Tibial artery (tissue), 4 donors: ENCODE measurements at regions not wholly inside any gene's neighbourhood (a gene's known extent, or its start where the extent isn't known, plus 50 kb on each side); places are given as distances from the start of the nearest gene placed in this dataset.

ENCODE experiments used
- DNase-seq, 2 donors: peaks; one replicate each; pipeline ENCODE4 v3.0.0-alpha.2; 2019
- H3K27ac ChIP-seq, 2 donors: fragments of 200-600 bp; sonication (generic) in 1 of 2; 1 replicate in 1 of 2; 2 replicates in 1 of 2; pipeline ENCODE4 v1.5.1; 2018 to 2019; ENCODE audit warnings: mild to moderate bottlenecking in 1 of 2
- H3K27me3 ChIP-seq, 2 donors: fragments of 200-600 bp; sonication (generic) in 1 of 2; one replicate each; pipeline versions ENCODE4 v1.5.1 to v1.6.0; 2016 to 2019
- H3K36me3 ChIP-seq, 3 donors: fragments of 200-600 bp; sonication (generic) in 2 of 3; one replicate each; pipeline ENCODE4 v1.5.1; 2016 to 2019; ENCODE audit warnings: mild to moderate bottlenecking in 2 of 3
- H3K4me1 ChIP-seq, 4 donors: fragments of 200-600 bp; sonication (generic) in 2 of 4; 1 replicate in 3 of 4; 2 replicates in 1 of 4; pipeline ENCODE4 v1.5.1; 2016 to 2019
- H3K4me3 ChIP-seq, 2 donors: fragments of 200-600 bp; sonication (generic) in 1 of 2; 1 replicate in 1 of 2; 2 replicates in 1 of 2; pipeline ENCODE4 v1.5.1; 2018 to 2019; ENCODE audit warnings: mild to moderate bottlenecking in 2 of 2
- H3K9me3 ChIP-seq, 3 donors: fragments of 200-600 bp; sonication (generic) in 1 of 3; one replicate each; pipeline ENCODE4 v1.5.1; 2016 to 2019
- intact Hi-C: fragments of 100-400 bp; cut with DNase I; formaldehyde crosslinking; loops from one replicate; pipeline ENCODE4 v1.15.0; 2023; ENCODE audit warnings: low total_unique reads
- TF ChIP-seq, protein P1 (sequence below), 2 experiments: fragments of 200-600 bp in 1 of 2; fragments of 450-650 bp in 1 of 2; IDR thresholded peaks; one replicate each; pipeline ENCODE4 v1.5.1; 2017 to 2019; ENCODE audit warnings: antibody characterized with exemption in 2 of 2, mild to moderate bottlenecking in 1 of 2, moderate library complexity in 1 of 2

DNA sequence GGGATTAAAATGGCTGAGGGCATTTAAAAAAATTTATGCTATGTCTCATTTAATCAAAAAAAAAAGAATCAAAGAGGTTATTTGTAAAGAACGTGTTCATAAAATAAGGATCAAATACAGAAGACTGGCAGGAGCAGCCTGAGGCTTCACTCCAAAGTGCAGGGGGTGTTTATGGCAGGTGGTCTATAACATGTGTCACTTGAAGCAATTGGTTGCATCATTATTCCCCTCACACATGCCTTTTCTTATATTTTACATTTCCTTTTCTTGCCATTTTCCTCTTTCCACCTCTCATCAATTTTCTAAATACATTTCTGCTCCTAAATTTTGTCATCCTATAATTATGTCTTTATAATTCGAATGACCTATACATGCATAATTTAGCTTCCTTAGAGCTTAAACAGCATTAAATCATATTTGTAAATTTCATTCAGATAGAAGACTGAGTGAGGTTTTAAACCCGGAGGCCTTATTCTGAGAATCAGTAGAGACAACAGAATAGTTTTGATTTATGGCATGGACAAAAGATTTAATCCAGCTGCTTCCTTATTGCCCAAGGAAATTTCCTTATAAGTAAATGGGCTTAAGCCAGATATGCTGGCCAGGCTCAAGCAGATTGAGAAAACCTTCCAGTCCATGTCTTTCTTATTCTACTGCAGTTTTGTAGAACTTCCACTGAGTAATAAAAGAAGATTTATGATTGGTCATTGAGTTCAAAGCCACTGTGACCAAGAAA, 322.8 kb downstream of the TGFB2 start:
- Histone ChIP-seq H3K27ac (no peak overlapping the region), H3K36me3 (no peaks in the 10 kb centered on the region), H3K4me3 (no peak overlapping the region), H3K9me3 (peaks cover 0 to 4% (median 0%) of the 10 kb centered on the region in 3 donors), H3K4me1 (peaks cover 0 to 18% (median 2%) of the 10 kb centered on the region in 4 donors), H3K27me3 (no peaks in the 10 kb centered on the region)
- DNase-seq, result no peak
- TF ChIP-seq, protein P1, sequence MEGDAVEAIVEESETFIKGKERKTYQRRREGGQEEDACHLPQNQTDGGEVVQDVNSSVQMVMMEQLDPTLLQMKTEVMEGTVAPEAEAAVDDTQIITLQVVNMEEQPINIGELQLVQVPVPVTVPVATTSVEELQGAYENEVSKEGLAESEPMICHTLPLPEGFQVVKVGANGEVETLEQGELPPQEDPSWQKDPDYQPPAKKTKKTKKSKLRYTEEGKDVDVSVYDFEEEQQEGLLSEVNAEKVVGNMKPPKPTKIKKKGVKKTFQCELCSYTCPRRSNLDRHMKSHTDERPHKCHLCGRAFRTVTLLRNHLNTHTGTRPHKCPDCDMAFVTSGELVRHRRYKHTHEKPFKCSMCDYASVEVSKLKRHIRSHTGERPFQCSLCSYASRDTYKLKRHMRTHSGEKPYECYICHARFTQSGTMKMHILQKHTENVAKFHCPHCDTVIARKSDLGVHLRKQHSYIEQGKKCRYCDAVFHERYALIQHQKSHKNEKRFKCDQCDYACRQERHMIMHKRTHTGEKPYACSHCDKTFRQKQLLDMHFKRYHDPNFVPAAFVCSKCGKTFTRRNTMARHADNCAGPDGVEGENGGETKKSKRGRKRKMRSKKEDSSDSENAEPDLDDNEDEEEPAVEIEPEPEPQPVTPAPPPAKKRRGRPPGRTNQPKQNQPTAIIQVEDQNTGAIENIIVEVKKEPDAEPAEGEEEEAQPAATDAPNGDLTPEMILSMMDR (IDR thresholded peaks at IDR 0.05), result no peak
- intact Hi-C loops, result no loop called here

DNA sequence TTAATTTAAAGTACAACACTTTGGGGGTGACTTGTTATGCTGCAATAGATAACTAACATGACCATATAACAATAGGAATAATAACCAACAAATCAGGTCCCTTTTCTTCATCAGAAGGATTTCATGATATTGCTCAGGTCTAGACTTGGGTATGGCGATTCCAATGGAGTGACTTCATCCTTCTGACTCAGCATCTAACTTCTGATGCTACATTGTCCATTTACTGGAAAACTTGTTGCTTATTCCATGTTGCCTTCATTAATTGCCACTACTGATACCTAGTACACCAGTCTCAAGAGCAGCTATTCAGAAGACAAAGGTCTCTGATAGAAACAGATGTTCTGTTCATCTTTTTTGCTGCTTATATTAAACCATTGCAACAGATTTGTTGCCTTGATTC, 324.3 kb downstream of the TGFB2 start:
- TF ChIP-seq, protein P1 (IDR thresholded peaks at IDR 0.05), result no peak
- no peak overlapping the region for H3K27ac ChIP-seq
- H3K4me3 ChIP-seq, result no peak overlapping the region
- no peaks in the 10 kb centered on the region for H3K27me3 ChIP-seq
- peaks cover 0 to 22% (median 2%) of the 10 kb centered on the region in 4 donors for H3K4me1 ChIP-seq
- intact Hi-C loops, result no loop called here
- no peak for DNase-seq
- peaks cover 0 to 4% (median 0%) of the 10 kb centered on the region in 3 donors for H3K9me3 ChIP-seq
- H3K36me3 ChIP-seq, result no peaks in the 10 kb centered on the region

DNA sequence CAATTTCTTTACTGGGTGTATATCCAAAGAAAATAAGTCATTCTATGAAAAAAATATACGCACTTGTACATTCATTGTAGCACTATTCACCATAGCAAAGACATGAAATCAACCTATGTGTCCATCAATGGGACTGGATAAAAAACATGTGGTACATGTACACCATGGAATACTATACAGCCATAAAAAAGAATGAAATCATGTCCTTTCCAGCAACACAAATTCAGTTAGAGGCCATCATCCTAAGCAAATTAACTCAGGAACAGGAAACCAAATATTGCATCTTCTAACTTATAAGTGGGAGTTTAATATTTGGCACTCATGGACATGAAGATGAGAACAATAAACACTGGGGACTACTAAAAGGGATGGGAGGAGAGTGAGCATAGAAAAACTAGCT, 325.7 kb downstream of the TGFB2 start:
- no peak overlapping the region for H3K4me3 ChIP-seq
- TF ChIP-seq, protein P1 (IDR thresholded peaks at IDR 0.05), result no peak
- no peaks in the 10 kb centered on the region for H3K27me3 ChIP-seq
- H3K4me1 ChIP-seq, result peaks cover 0 to 13% (median 0%) of the 10 kb centered on the region in 4 donors
- H3K36me3 ChIP-seq, result no peaks in the 10 kb centered on the region
- H3K27ac ChIP-seq, result no peak overlapping the region
- intact Hi-C loops, result no loop called here
- H3K9me3 ChIP-seq, result peaks cover 0 to 4% (median 0%) of the 10 kb centered on the region in 3 donors
- no peak for DNase-seq

DNA sequence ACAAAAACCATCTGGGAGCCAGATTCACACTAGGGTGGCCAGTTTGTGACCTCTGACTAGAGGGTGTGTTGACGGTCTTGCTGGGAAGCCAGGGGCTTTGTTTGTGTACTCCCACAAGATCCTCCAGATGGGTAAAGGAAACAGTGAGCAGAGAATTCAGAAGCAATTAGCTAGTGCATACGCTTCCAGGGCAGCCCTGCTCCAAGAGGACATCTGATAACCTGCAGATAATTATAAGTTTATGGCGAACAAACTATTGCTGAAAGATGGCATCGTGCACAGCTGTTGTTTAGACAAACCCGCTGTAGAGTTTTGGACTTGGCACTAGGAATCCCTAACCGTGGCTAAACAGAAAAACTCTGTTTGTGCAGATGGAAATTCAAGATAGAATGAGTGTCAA, 326.4 kb downstream of the TGFB2 start:
- DNase-seq, result no peak
- no peaks in the 10 kb centered on the region for H3K36me3 ChIP-seq
- no peak overlapping the region for H3K27ac ChIP-seq
- H3K4me1 ChIP-seq, result peaks cover 0 to 10% (median 0%) of the 10 kb centered on the region in 4 donors
- H3K4me3 ChIP-seq, result no peak overlapping the region
- TF ChIP-seq, protein P1 (IDR thresholded peaks at IDR 0.05), result no peak
- peaks cover 0 to 4% (median 0%) of the 10 kb centered on the region in 3 donors for H3K9me3 ChIP-seq
- no peaks in the 10 kb centered on the region for H3K27me3 ChIP-seq
- intact Hi-C loops, result no loop called here

DNA sequence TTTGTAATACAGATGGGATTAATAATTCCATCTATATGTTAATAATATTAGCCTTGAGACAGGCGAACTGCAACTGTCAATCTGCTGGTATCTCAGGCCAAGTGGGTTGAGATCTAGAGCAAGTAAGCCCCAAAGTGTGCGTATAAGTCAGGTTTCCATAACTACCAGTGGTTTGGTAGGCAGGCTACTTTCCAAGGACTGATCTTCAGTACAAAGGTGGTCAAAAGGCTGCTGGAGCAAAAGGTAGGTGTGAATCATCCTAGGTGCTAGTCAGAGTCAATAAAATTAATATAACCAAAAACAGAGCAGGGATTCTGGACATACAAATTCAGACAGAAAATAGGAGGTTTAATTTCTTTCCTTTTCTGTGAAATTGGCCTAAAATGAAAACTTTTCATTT, 328.0 kb downstream of the TGFB2 start:
- H3K27ac ChIP-seq, result no peak overlapping the region
- H3K9me3 ChIP-seq, result peaks cover 0 to 4% (median 0%) of the 10 kb centered on the region in 3 donors
- no peaks in the 10 kb centered on the region for H3K36me3 ChIP-seq
- TF ChIP-seq, protein P1 (IDR thresholded peaks at IDR 0.05), result no peak
- intact Hi-C loops, result no loop called here
- no peaks in the 10 kb centered on the region for H3K27me3 ChIP-seq
- H3K4me1 ChIP-seq, result peaks cover 0 to 10% (median 0%) of the 10 kb centered on the region in 4 donors
- no peak overlapping the region for H3K4me3 ChIP-seq
- no peak for DNase-seq
